ENCODE measurements at regions not wholly inside any gene's neighbourhood (a gene's known extent, or its start where the extent isn't known, plus 50 kb on each side); places are given as distances from the start of the nearest gene placed in this dataset.

GRCh38 chr10:62738916-62739315 lies 65.6 kb upstream of the ADO start:
- peak overlapping the region; percentile 43; the same call in 1 of the 2 replicates for H2AFZ ChIP-seq (ENCODE audit: low read depth)

GRCh38 chr10:62740885-62741745 lies 63.4 kb upstream of the ADO start:
- Histone ChIP-seq H3K4me2 (no peak overlapping the region), H3K79me2 (ENCODE audit: insufficient read depth) (no peaks in the 10 kb centered on the region), H3K9ac (no peak overlapping the region), H3K36me3 (replicated peaks in 1 of 2; ENCODE audit: control insufficient read depth in 1 of 2, insufficient read depth in 2 of 2, low read length in 1 of 2) (no peaks in the 10 kb centered on the region), H3K27me3 (ENCODE audit: insufficient read depth) (no peaks in the 10 kb centered on the region), H3K4me3 (ENCODE audit: low read depth in 2 of 2, low read length in 1 of 2) (no peak overlapping the region), H3K9me3 (no peaks in the 10 kb centered on the region), H3K27ac (ENCODE audit: low read depth in 2 of 2, low read length in 1 of 2) (no peak overlapping the region), H2AFZ (ENCODE audit: low read depth) (0 out of 2 replicates have a peak overlapping the region, but pooled peaks have one; percentile 19), H3F3A (replicated peaks; ENCODE audit: insufficient read depth) (no peaks in the 10 kb centered on the region), H3K9me2 (no peaks in the 10 kb centered on the region), H3K4me1 (ENCODE audit: control insufficient read depth in 1 of 2, insufficient read depth in 2 of 2, low read depth in 1 of 2, low read length in 1 of 2) (no peaks in the 10 kb centered on the region), H4K20me1 (ENCODE audit: insufficient read depth) (no peaks in the 10 kb centered on the region)
- 57% methylated on average over 4 of the region's 5 CpGs for WGBS (ENCODE audit: low lambda C conversion rate)
- ChIA-PET CTCF (no interaction called here), POLR2A (no interaction called here)
- no peak for DNase-seq
- TF ChIP-seq, protein P1, sequence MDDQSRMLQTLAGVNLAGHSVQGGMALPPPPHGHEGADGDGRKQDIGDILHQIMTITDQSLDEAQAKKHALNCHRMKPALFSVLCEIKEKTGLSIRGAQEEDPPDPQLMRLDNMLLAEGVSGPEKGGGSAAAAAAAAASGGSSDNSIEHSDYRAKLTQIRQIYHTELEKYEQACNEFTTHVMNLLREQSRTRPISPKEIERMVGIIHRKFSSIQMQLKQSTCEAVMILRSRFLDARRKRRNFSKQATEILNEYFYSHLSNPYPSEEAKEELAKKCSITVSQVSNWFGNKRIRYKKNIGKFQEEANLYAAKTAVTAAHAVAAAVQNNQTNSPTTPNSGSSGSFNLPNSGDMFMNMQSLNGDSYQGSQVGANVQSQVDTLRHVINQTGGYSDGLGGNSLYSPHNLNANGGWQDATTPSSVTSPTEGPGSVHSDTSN (IDR thresholded peaks at IDR 0.05): no peak
- no peak for TF ChIP-seq CHD2 (IDR thresholded peaks at IDR 0.05; ENCODE audit: low read length, partially characterized antibody)
- no peak for TF ChIP-seq CTCF (IDR thresholded peaks at IDR 0.05)
- TF ChIP-seq RFX5 (IDR thresholded peaks at IDR 0.05; ENCODE audit: low read length): no peak
- TF ChIP-seq GATA2 (CRISPR knock-in tag; IDR thresholded peaks at IDR 0.05): no peak
- no peak for TF ChIP-seq FOSL2 (IDR thresholded peaks at IDR 0.05; ENCODE audit: borderline replicate concordance, low read depth)
- no peak for TF ChIP-seq REST (IDR thresholded peaks at IDR 0.05; ENCODE audit: low read depth, low read length)
- no peak for TF ChIP-seq FOXM1 (IDR thresholded peaks at IDR 0.05; ENCODE audit: low read depth)
- no peak for TF ChIP-seq FOXJ3 (CRISPR knock-in tag; IDR thresholded peaks at IDR 0.05)
- TF ChIP-seq SMC3 (IDR thresholded peaks at IDR 0.05; ENCODE audit: low read depth, low read length): no peak
- TF ChIP-seq, protein P2, sequence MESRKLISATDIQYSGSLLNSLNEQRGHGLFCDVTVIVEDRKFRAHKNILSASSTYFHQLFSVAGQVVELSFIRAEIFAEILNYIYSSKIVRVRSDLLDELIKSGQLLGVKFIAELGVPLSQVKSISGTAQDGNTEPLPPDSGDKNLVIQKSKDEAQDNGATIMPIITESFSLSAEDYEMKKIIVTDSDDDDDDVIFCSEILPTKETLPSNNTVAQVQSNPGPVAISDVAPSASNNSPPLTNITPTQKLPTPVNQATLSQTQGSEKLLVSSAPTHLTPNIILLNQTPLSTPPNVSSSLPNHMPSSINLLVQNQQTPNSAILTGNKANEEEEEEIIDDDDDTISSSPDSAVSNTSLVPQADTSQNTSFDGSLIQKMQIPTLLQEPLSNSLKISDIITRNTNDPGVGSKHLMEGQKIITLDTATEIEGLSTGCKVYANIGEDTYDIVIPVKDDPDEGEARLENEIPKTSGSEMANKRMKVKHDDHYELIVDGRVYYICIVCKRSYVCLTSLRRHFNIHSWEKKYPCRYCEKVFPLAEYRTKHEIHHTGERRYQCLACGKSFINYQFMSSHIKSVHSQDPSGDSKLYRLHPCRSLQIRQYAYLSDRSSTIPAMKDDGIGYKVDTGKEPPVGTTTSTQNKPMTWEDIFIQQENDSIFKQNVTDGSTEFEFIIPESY (IDR thresholded peaks at IDR 0.05; ENCODE audit: borderline replicate concordance, low read depth): no peak
- TF ChIP-seq TEAD4 (IDR thresholded peaks at IDR 0.05; ENCODE audit: borderline replicate concordance, insufficient read depth): no peak
- TF ChIP-seq, protein P3, sequence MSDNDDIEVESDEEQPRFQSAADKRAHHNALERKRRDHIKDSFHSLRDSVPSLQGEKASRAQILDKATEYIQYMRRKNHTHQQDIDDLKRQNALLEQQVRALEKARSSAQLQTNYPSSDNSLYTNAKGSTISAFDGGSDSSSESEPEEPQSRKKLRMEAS (IDR thresholded peaks at IDR 0.05; ENCODE audit: low read depth): no peak
- TF ChIP-seq ELF1 (IDR thresholded peaks at IDR 0.05): no peak
- no peak for TF ChIP-seq MEF2A (IDR thresholded peaks at IDR 0.05; ENCODE audit: borderline replicate concordance, low read depth)

More at GRCh38 chr10:62738916-62739315, 65.6 kb upstream of the ADO start:
- H3K36me3 ChIP-seq (replicated peaks in 1 of 2; ENCODE audit: control insufficient read depth in 1 of 2, insufficient read depth in 2 of 2, low read length in 1 of 2): no peaks in the 10 kb centered on the region
- H3K27ac ChIP-seq (ENCODE audit: low read depth in 2 of 2, low read length in 1 of 2): no peak overlapping the region; a peak in 1 of 4 replicates
- TF ChIP-seq, protein P4, sequence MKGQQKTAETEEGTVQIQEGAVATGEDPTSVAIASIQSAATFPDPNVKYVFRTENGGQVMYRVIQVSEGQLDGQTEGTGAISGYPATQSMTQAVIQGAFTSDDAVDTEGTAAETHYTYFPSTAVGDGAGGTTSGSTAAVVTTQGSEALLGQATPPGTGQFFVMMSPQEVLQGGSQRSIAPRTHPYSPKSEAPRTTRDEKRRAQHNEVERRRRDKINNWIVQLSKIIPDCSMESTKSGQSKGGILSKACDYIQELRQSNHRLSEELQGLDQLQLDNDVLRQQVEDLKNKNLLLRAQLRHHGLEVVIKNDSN (IDR thresholded peaks at IDR 0.05; ENCODE audit: borderline replicate concordance, low read depth): 0 out of 2 replicates have a peak, but pooled peaks have one; percentile 24
- TF ChIP-seq MXI1 (IDR thresholded peaks at IDR 0.05; ENCODE audit: low read depth, low read length): no peak
- no peaks in the 10 kb centered on the region for H3K79me2 ChIP-seq (ENCODE audit: insufficient read depth)
- DNase-seq: no peak
- no peaks in the 10 kb centered on the region for H3K9me3 ChIP-seq
- no peak overlapping the region for H3K9ac ChIP-seq
- ChIA-PET CTCF (no interaction called here), POLR2A (no interaction called here)
- 19% methylated on average over 3 of the region's 3 CpGs for WGBS (ENCODE audit: low lambda C conversion rate)
- H3K9me2 ChIP-seq: no peaks in the 10 kb centered on the region
- no peak overlapping the region for H3K4me3 ChIP-seq (ENCODE audit: low read depth in 2 of 2, low read length in 1 of 2)
- H3K27me3 ChIP-seq (ENCODE audit: insufficient read depth): no peaks in the 10 kb centered on the region
- no peaks in the 10 kb centered on the region for H4K20me1 ChIP-seq (ENCODE audit: insufficient read depth)
- H3K4me1 ChIP-seq (ENCODE audit: control insufficient read depth in 1 of 2, insufficient read depth in 2 of 2, low read depth in 1 of 2, low read length in 1 of 2): no peaks in the 10 kb centered on the region
- no peaks in the 10 kb centered on the region for H3F3A ChIP-seq (replicated peaks; ENCODE audit: insufficient read depth)
- no peak overlapping the region for H3K4me2 ChIP-seq

All from SK-N-SH (cell line).